HepG2 (cell line): ENCODE measurements at regions not wholly inside any gene's neighbourhood (a gene's known extent, or its start where the extent isn't known, plus 50 kb on each side); places are given as distances from the start of the nearest gene placed in this dataset.

Source experiments
- BRCA1 ChIP-seq: sonication (generic); formaldehyde crosslinking; IDR thresholded peaks from 2 replicates; pipeline ENCODE4 v1.4.0; 2020; ENCODE audit warnings: missing genetic modification reagents
- FOXO1 ChIP-seq: sonication (generic); formaldehyde crosslinking; IDR thresholded peaks from 2 replicates; pipeline ENCODE4 v1.4.0; 2020; ENCODE audit warnings: missing genetic modification reagents
- GFI1 ChIP-seq: sonication (generic); formaldehyde crosslinking; IDR thresholded peaks from 2 replicates; pipeline ENCODE4 v1.5.0; 2020; ENCODE audit warnings: missing genetic modification reagents, mild to moderate bottlenecking, borderline replicate concordance
- KLF12 ChIP-seq: sonication (generic); formaldehyde crosslinking; IDR thresholded peaks from 2 replicates; pipeline ENCODE4 v1.4.0; 2020; ENCODE audit warnings: missing genetic modification reagents, borderline replicate concordance
- NFKBIZ ChIP-seq: IDR thresholded peaks from 2 replicates; pipeline ENCODE4 v1.6.1; 2018; ENCODE audit warnings: missing genetic modification reagents, missing compliant biosample characterization
- SATB2 ChIP-seq: sonication (generic); formaldehyde crosslinking; IDR thresholded peaks from 2 replicates; pipeline ENCODE4 v1.5.0; 2020; ENCODE audit warnings: missing genetic modification reagents
- SMC3 ChIP-seq: IDR thresholded peaks from 2 replicates; pipeline ENCODE4 v1.6.1; 2011; ENCODE audit warnings: low read length, improper control_type of control experiment
- SP1 ChIP-seq, 2 experiments: fragments of 450-650 bp in 1 of 2; sonication (generic) in 1 of 2; formaldehyde crosslinking in 1 of 2; IDR thresholded peaks; 2 replicates each; pipeline versions ENCODE4 v1.4.0 to v1.6.1; 2016 to 2020; ENCODE audit warnings: missing genetic modification reagents in 1 of 2
- SRSF9 ChIP-seq: fragments of 200-400 bp; formaldehyde crosslinking; IDR thresholded peaks from 2 replicates; pipeline ENCODE4 v1.6.1; 2018; ENCODE audit warnings: borderline replicate concordance, mild to moderate bottlenecking, low read depth, low read length; ENCODE audit not compliant: insufficient read depth, poor library complexity, severe bottlenecking
- TEAD2 ChIP-seq: sonication (generic); formaldehyde crosslinking; IDR thresholded peaks from 2 replicates; pipeline ENCODE4 v1.9.0; 2021; ENCODE audit warnings: missing genetic modification reagents
- THYN1 ChIP-seq: sonication (generic); formaldehyde crosslinking; IDR thresholded peaks from 2 replicates; pipeline ENCODE4 v1.8.1; 2023; ENCODE audit warnings: low read depth, mild to moderate bottlenecking, moderate library complexity, missing genetic modification reagents, borderline replicate concordance
- U2AF2 ChIP-seq: fragments of 200-400 bp; formaldehyde crosslinking; IDR thresholded peaks from 2 replicates; pipeline ENCODE4 v1.6.1; 2017; ENCODE audit warnings: low read depth, mild to moderate bottlenecking, low read length
- ZKSCAN5 ChIP-seq: sonication (generic); formaldehyde crosslinking; IDR thresholded peaks from 2 replicates; pipeline ENCODE4 v1.5.1; 2020; ENCODE audit warnings: mild to moderate bottlenecking, missing genetic modification reagents
- ZNF34 ChIP-seq: sonication (generic); formaldehyde crosslinking; IDR thresholded peaks from 2 replicates; pipeline ENCODE4 v1.4.0; 2020; ENCODE audit warnings: mild to moderate bottlenecking, missing genetic modification reagents, borderline replicate concordance
- ZNF451 ChIP-seq: sonication (generic); formaldehyde crosslinking; IDR thresholded peaks from 2 replicates; pipeline ENCODE4 v1.5.0; 2020; ENCODE audit warnings: mild to moderate bottlenecking, missing genetic modification reagents
- ZNF644 ChIP-seq: IDR thresholded peaks from 2 replicates; pipeline ENCODE4 v1.6.1; 2016; ENCODE audit warnings: low read depth
- ZNF674 ChIP-seq: sonication (generic); formaldehyde crosslinking; IDR thresholded peaks from 2 replicates; pipeline ENCODE4 v1.5.0; 2020; ENCODE audit warnings: low read depth, mild to moderate bottlenecking, missing genetic modification reagents
- ZNF7 ChIP-seq: IDR thresholded peaks from 2 replicates; pipeline ENCODE4 v1.6.1; 2016; ENCODE audit warnings: missing biosample characterization, missing genetic modification reagents
- TF ChIP-seq, protein P1 (sequence below): IDR thresholded peaks from 2 replicates; pipeline ENCODE4 v1.6.1; 2016; ENCODE audit warnings: mild to moderate bottlenecking
- TF ChIP-seq, protein P2 (sequence below): sonication (generic); formaldehyde crosslinking; conservative IDR thresholded peaks from 2 replicates; pipeline ENCODE4 v1.4.0; 2020; ENCODE audit warnings: mild to moderate bottlenecking, missing genetic modification reagents, moderate library complexity
- TF ChIP-seq, protein P3 (sequence below): sonication (generic); formaldehyde crosslinking; IDR thresholded peaks from 2 replicates; pipeline ENCODE4 v1.4.0; 2020; ENCODE audit warnings: missing genetic modification reagents; ENCODE audit errors: not compliant biosample characterization
- TF ChIP-seq, protein P4 (sequence below): sonication (generic); formaldehyde crosslinking; IDR thresholded peaks from 2 replicates; pipeline ENCODE4 v1.4.0; 2020; ENCODE audit warnings: missing genetic modification reagents

DNA sequence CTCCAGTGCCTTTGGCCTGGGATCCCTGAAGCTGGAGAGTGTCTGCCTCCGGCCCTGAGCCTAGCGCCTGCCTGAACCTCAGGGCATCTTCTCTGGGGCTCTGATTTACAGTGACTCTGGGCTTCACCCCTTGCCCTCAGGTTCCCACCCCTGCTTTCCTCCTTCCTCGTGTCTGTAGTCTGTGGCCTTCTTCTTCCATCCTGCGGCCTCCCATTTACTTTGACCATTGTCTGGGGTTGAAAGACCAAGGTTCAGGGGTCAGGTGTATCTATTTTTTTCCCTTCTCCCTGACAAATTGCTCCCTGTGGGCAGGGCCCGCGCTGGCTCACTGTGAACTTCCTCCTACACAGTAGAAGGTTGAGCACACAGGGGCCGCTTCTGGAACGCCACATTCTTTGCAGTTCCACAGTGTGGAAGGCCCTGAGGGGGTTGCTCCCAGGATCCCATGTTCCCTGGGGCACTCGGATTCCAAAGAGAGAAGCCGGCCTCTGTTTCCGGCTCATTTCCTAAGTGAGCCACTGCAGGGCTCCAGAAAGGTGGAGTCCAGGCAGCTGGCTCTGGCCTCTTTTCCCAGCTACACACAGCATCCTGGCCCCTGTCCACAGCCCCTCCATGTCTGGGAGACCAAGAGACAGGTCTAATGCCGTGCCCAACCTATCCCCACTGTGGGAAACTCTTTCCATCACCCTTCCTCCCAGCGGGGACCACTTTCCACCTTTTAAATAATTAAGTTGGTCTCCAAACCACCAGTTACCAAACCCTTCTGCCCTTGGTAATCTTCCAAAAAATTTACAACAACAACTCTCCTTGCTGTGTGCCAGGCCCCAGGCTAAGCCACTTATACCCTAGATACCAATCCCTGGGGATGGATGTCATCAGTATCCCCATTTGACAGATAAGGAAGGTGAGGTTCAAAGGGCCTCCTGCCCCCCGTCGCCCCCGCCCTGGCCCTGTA, 140.3 kb upstream of the IER5L start (continued):
- TF ChIP-seq, protein P1, sequence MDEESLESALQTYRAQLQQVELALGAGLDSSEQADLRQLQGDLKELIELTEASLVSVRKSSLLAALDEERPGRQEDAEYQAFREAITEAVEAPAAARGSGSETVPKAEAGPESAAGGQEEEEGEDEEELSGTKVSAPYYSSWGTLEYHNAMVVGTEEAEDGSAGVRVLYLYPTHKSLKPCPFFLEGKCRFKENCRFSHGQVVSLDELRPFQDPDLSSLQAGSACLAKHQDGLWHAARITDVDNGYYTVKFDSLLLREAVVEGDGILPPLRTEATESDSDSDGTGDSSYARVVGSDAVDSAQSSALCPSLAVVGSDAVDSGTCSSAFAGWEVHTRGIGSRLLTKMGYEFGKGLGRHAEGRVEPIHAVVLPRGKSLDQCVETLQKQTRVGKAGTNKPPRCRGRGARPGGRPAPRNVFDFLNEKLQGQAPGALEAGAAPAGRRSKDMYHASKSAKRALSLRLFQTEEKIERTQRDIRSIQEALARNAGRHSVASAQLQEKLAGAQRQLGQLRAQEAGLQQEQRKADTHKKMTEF (CRISPR knock-in tag), result peak; percentile 13; the same call in 1 of the 2 replicates
- TF ChIP-seq, protein P2, sequence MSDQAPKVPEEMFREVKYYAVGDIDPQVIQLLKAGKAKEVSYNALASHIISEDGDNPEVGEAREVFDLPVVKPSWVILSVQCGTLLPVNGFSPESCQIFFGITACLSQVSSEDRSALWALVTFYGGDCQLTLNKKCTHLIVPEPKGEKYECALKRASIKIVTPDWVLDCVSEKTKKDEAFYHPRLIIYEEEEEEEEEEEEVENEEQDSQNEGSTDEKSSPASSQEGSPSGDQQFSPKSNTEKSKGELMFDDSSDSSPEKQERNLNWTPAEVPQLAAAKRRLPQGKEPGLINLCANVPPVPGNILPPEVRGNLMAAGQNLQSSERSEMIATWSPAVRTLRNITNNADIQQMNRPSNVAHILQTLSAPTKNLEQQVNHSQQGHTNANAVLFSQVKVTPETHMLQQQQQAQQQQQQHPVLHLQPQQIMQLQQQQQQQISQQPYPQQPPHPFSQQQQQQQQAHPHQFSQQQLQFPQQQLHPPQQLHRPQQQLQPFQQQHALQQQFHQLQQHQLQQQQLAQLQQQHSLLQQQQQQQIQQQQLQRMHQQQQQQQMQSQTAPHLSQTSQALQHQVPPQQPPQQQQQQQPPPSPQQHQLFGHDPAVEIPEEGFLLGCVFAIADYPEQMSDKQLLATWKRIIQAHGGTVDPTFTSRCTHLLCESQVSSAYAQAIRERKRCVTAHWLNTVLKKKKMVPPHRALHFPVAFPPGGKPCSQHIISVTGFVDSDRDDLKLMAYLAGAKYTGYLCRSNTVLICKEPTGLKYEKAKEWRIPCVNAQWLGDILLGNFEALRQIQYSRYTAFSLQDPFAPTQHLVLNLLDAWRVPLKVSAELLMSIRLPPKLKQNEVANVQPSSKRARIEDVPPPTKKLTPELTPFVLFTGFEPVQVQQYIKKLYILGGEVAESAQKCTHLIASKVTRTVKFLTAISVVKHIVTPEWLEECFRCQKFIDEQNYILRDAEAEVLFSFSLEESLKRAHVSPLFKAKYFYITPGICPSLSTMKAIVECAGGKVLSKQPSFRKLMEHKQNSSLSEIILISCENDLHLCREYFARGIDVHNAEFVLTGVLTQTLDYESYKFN, result peak; percentile 73
- TF ChIP-seq TEAD2 (CRISPR knock-in tag) (no peak), NFKBIZ (CRISPR knock-in tag) (no peak), ZNF674 (CRISPR knock-in tag) (no peak), FOXO1 (no peak), THYN1 (CRISPR knock-in tag) (no peak), ZNF34 (CRISPR knock-in tag) (no peak), SATB2 (CRISPR knock-in tag) (no peak), GFI1 (CRISPR knock-in tag) (peak; percentile 74; the same call in 1 of the 2 replicates), KLF12 (CRISPR knock-in tag) (no peak), ZNF7 (no peak), SMC3 (no peak), U2AF2 (no peak), ZKSCAN5 (CRISPR knock-in tag) (no peak), BRCA1 (CRISPR knock-in tag) (no peak), SP1 (IDR thresholded peaks at IDR 0.05) (no peak), SP1 (CRISPR knock-in tag; IDR thresholded peaks at IDR 0.05) (no peak), ZNF644 (0 out of 2 replicates have a peak, but pooled peaks have one; percentile 35), SRSF9 (no peak), ZNF451 (CRISPR knock-in tag) (no peak)
- TF ChIP-seq, protein P3, sequence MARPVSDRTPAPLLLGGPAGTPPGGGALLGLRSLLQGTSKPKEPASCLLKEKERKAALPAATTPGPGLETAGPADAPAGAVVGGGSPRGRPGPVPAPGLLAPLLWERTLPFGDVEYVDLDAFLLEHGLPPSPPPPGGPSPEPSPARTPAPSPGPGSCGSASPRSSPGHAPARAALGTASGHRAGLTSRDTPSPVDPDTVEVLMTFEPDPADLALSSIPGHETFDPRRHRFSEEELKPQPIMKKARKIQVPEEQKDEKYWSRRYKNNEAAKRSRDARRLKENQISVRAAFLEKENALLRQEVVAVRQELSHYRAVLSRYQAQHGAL, result no peak
- TF ChIP-seq, protein P4, sequence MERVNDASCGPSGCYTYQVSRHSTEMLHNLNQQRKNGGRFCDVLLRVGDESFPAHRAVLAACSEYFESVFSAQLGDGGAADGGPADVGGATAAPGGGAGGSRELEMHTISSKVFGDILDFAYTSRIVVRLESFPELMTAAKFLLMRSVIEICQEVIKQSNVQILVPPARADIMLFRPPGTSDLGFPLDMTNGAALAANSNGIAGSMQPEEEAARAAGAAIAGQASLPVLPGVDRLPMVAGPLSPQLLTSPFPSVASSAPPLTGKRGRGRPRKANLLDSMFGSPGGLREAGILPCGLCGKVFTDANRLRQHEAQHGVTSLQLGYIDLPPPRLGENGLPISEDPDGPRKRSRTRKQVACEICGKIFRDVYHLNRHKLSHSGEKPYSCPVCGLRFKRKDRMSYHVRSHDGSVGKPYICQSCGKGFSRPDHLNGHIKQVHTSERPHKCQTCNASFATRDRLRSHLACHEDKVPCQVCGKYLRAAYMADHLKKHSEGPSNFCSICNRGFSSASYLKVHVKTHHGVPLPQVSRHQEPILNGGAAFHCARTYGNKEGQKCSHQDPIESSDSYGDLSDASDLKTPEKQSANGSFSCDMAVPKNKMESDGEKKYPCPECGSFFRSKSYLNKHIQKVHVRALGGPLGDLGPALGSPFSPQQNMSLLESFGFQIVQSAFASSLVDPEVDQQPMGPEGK (CRISPR knock-in tag), result peak; percentile 30; the same call in 1 of the 2 replicates
